ENCODE measurements at regions not wholly inside any gene's neighbourhood (a gene's known extent, or its start where the extent isn't known, plus 50 kb on each side); places are given as distances from the start of the nearest gene placed in this dataset.
"Not testable (repeated sequence)": the region's sequence is repeated elsewhere in the genome, so short reads cannot be mapped to it uniquely, and the experiment has no call there.

DNA sequence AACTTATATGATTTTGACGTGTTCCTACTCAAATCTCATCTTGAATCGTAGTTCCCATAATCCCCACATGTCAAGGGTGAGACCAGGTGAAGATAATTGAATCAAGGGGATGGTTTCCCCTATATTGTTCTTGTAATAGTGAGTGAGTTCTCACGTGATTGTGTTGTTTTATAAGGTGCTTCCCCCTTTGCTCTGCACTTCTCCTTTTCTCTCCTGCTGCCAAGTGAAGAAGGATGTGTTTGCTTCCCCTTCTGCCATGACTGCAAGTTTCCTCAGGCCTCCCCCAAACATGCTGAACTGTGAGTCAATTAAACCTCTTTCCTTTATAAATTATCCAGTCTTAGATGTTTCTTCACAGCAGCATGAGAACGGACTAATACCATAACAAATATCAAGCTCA lies 83.2 kb downstream of the MANEA start:
- ATAC-seq (ENCODE audit: poor library complexity), result no peak
- intact Hi-C loops (cut with DNase I), result no loop called here
- no peak for DNase-seq

DNA sequence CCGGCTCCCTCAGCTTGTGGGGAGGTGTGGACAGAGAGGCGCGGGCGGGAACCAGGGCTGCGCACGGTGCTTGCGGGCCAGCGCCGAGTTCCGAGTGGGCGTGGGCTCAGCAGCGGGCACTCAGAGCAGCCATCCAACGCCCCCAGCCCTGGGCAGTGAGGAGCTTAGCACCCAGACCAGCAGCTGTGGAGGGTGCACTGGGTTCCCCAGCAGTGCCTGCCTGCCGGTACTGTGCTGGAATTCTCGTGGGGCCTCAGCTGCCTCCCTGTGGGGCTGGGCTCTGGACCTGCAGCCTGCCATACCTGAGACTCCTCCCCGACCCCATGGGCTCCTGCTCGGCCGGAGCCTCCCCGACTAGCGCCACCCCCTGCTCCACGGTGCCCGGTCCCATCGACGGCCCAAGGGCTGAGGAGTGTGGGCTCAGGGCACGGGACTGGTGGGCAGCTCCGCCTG lies 92.7 kb downstream of the MANEA start:
- ATAC-seq (ENCODE audit: poor library complexity) (no peak), DNase-seq (no peak)
- intact Hi-C loops (cut with DNase I), result no loop called here

GRCh38 chr6:95676011-95676628 lies 98.8 kb downstream of the MANEA start:
- intact Hi-C loops (cut with DNase I), result no loop called here
- no peak for DNase-seq
- no peak for ATAC-seq (ENCODE audit: poor library complexity)

- no peak for DNase-seq
- no peak for ATAC-seq (ENCODE audit: poor library complexity)
- intact Hi-C loops (cut with DNase I), result no loop called here
Measured at GRCh38 chr6:95679981-95680380, 102.6 kb downstream of the MANEA start.

GRCh38 chr6:95681736-95682135 lies 104.4 kb downstream of the MANEA start:
- DNase-seq (no peak), ATAC-seq (ENCODE audit: poor library complexity) (no peak)
- intact Hi-C loops (cut with DNase I), result no loop called here

DNA sequence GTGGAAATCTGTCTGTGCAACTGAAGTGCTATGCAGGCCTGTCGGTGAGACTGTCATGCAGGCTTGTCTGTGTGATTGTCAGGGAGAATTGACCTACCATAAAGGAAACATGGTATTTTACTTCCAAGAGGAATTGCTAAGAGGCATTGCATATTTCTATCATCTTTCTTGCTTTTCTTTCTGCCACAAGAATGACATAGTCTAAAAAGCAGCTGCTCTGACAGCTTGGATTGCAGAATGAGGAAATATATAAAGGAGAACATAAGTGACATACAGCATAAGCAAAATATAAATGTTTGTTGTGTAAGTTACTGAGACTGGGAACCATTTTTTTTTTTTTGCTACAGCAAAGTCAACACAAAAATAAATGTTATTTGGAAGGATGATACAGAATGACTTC lies 105.1 kb downstream of the MANEA start:
- no peak for ATAC-seq (ENCODE audit: poor library complexity)
- DNase-seq, result no peak
- intact Hi-C loops (cut with DNase I), result no loop called here

DNA sequence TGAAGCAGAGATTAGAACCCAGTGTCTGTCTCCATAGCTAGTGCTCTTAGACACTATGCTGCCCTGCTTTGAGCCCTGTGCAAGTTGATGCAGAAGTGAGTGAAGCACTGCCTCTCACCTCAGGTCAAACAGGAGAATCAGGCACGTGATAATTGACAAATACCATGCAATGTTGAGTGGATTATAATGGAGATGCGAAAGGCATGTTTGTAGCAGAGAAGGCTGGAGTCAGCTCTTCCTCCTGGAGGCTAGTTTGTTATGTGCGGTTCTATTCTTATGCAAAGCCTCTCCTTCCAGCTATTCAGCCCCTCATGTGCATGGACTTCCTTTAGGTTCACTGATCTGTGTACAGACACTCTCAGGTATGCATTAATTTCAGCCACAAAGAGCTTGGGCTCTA lies 108.5 kb downstream of the MANEA start:
- DNase-seq (no peak), ATAC-seq (ENCODE audit: poor library complexity) (no peak)
- intact Hi-C loops (cut with DNase I), result no loop called here

GRCh38 chr6:95686272-95686671 lies 108.9 kb downstream of the MANEA start:
- no peak for ATAC-seq (ENCODE audit: poor library complexity)
- DNase-seq, result no peak
- intact Hi-C loops (cut with DNase I), result no loop called here

GRCh38 chr6:95686895-95687294 lies 109.6 kb downstream of the MANEA start:
- intact Hi-C loops (cut with DNase I), result no loop called here
- no peak for ATAC-seq (ENCODE audit: poor library complexity)

GRCh38 chr6:95687839-95688238 lies 110.5 kb downstream of the MANEA start:
- ATAC-seq (ENCODE audit: poor library complexity) (no peak), DNase-seq (no peak)
- intact Hi-C loops (cut with DNase I), result no loop called here

More at GRCh38 chr6:95686895-95687294, 109.6 kb downstream of the MANEA start:
- no peak for DNase-seq

DNA sequence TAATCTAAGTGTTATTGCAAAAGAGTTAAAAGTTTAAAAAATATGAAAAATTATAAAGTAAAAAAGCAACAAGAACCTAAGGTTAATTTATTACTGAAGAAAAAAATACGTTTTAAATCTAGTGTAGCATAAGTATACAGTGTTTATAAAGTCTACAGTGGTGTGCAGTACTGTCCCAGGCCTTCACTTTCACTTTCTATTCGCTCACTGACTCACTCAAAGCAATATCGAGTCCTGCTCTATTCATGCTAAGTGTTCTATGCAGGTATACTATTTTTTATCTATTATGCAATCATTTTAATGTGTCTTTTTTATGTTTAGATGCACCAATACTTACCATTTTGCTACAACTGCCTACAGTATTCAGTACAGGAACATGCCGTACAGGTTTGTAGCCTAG lies 113.0 kb downstream of the MANEA start:
- intact Hi-C loops (cut with DNase I), result no loop called here
- DNase-seq, result no peak
- ATAC-seq (ENCODE audit: poor library complexity), result no peak

DNA sequence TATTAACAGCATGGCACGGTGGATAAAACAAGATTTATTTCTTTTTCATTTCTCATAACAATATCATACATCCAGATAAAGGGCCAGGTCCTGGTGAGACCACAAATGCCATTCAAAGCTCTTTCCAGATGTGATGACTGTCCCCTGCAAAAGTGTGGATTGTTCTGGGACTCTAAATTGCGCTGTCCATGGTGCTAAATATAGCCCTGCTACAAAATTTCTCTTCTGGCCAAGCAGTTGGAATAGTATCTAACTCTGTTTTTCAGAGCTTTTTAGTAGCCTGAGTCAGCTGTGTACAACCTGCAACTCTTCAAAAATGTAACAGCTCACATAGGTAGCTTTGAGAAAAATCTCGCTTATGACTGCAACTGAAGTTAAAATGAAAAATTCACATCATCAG lies 115.8 kb downstream of the MANEA start:
- intact Hi-C loops (cut with DNase I), result no loop called here
- DNase-seq, result no peak
- no peak for ATAC-seq (ENCODE audit: poor library complexity)

DNA sequence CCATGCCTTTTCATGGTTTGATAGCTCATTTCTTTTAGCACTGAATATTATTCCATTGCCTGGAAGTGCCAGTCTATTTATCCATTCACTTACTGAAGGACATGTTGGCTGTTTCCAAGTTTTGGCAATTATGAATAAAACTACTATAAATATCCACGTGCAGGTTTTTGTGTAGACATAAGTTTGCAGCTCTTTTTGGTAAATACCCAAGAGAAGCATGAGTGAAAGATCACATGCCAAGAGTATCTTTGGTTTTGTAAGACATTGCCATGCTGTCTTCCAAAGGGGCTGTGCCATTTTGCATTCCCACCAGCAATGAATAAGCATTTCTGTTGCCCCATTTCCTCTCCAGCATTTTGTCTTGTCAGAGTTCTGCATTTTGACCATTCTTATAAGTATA lies 120.9 kb downstream of the MANEA start:
- DNase-seq (no peak), ATAC-seq (ENCODE audit: poor library complexity) (no peak)
- intact Hi-C loops (cut with DNase I), result no loop called here

DNA sequence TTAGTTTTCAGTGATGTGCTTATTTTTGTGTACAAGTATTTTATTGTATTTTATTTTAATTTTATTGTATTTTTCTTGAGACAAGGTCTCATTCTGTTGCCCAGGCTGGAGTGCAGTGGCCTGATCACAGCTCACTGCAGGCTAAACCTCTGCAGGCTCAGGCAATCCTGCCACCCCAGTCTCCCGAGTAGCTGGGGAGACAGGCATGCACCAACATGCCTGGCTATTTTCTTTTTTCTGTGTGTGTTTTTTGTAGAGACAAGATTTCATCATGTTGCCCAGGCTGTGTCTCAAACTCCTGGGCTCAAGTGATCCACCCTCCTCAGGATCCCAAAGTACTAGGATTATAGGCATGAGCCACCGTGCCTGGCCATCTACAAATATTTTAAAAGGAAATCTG lies 146.3 kb downstream of the MANEA start:
- intact Hi-C loops (cut with DNase I), result no loop called here
- DNase-seq (no peak), ATAC-seq (ENCODE audit: poor library complexity) (no peak)

- DNase-seq, result no peak
- no peak for ATAC-seq (ENCODE audit: poor library complexity)
- intact Hi-C loops (cut with DNase I), result no loop called here
Measured at GRCh38 chr6:95725344-95725743, 148.0 kb downstream of the MANEA start.

- intact Hi-C loops (cut with DNase I), result no loop called here
- no peak for DNase-seq
- ATAC-seq (ENCODE audit: poor library complexity), result no peak
Measured at GRCh38 chr6:95740157-95740556, 162.8 kb downstream of the MANEA start.

GRCh38 chr6:95741045-95741444 lies 163.7 kb downstream of the MANEA start:
- ATAC-seq (ENCODE audit: poor library complexity) (no peak), DNase-seq (no peak)
- intact Hi-C loops (cut with DNase I), result no loop called here

- no peak for DNase-seq
- intact Hi-C loops (cut with DNase I), result no loop called here
- no peak for ATAC-seq (ENCODE audit: poor library complexity)
Measured at GRCh38 chr6:95742767-95743289, 165.5 kb downstream of the MANEA start.

DNA sequence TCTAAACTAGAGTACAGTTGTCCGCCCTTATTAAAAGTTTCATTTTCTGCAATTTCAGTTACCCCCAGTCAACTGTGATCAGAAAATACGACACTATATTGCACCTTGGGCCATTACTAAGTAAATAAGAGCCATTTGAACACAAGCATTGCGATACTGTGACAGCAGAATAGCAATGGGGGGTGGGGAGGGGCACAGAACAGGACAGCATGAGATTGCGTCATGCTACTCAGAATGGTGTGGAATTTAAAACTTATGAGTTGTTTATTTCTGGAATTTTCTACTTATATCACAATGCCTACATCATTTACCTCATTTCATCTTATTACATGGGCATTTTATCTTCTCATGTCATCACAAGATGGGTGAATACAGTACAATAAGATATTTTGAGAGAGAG lies 166.3 kb downstream of the MANEA start:
- ATAC-seq (ENCODE audit: poor library complexity) (no peak), DNase-seq (no peak)
- intact Hi-C loops (cut with DNase I), result no loop called here

GRCh38 chr6:95758236-95759069 lies 181.1 kb downstream of the MANEA start:
- intact Hi-C loops (cut with DNase I); ATAC-seq (ENCODE audit: poor library complexity); DNase-seq: not testable (repeated sequence)

Measured in Right ventricle myocardium superior (tissue), 1 donor.